ENCODE measurements at regions not wholly inside any gene's neighbourhood (a gene's known extent, or its start where the extent isn't known, plus 50 kb on each side); places are given as distances from the start of the nearest gene placed in this dataset.
"Not testable (repeated sequence)": the region's sequence is repeated elsewhere in the genome, so short reads cannot be mapped to it uniquely, and the experiment has no call there.

DNA sequence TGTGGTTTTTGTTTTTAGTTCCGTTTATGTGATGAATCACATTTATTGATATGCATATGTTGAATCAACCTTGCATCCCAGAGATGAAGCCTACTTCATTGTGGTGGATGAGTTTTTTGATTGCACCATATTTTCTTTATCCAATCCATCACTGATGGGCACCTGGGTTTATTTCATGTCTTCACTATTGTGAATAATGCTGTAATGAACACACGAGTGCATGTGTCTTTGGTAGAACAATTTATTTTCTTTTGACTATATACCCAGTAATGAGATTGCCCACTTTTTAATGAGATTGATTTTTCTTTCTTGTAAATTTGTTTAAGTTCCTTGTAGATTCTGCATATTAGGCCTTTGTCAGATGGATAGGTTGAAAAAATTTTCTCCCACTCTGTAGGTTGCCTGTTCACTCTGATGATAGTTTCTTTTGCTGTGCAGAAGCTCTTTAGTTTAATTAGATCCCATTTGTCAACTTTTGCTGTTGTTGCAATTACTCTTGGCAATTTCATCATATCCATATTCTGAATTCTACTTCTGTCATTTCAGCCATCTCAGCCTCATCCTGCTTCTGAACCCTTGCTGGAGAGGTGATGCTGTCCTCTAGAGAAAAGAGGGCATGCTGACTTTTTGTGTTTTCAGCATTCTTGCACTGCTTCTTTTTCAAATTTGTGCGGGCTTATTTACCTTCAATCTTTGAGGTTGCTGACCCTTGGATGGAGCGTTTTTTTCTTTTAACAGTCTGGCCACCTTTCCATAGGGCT, 96.2 kb upstream of the CTAGE1 start:
- in situ Hi-C loops (cut with MboI; ENCODE audit: low sequenced_read_pairs): no loop called here
- Histone ChIP-seq H3K4me1 (no peaks in the 10 kb centered on the region), H3K36me3 (replicated peaks) (no peaks in the 10 kb centered on the region), H3K9me3 (no peaks in the 10 kb centered on the region), H3K27me3 (ENCODE audit: low read depth) (no peaks in the 10 kb centered on the region; the same call in 1 of the 2 replicates), H3K4me3 (no peak overlapping the region)
- no peak for DNase-seq (ENCODE audit: low spot score in 2 of 2)

DNA sequence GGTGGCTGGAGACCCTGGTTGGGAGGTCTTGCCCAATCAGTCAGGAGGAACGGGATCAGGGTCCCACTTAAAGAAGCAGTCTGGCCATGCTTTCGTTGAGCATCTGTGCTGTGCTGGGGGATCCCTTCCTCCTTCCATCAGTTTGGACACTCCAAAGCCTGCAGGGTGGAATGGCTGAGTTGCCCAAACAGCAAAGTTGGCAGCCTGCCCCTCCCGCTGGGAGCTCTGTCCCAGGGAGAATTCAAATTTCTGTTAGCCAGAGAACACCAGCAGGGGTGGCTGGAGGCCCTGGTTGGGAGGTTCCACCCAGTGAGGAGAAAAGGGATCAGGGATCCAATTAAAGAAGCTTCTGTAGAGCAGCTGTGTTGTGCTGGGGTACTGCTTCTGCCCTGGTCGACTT, 96.9 kb upstream of the CTAGE1 start:
- in situ Hi-C loops (cut with MboI; ENCODE audit: low sequenced_read_pairs): no loop called here
- H3K9me3 ChIP-seq: no peaks in the 10 kb centered on the region
- DNase-seq (ENCODE audit: low spot score in 2 of 2): no peak
- no peaks in the 10 kb centered on the region for H3K27me3 ChIP-seq (ENCODE audit: low read depth)
- H3K36me3 ChIP-seq (replicated peaks): no peaks in the 10 kb centered on the region
- no peak overlapping the region for H3K4me3 ChIP-seq
- no peaks in the 10 kb centered on the region for H3K4me1 ChIP-seq

DNA sequence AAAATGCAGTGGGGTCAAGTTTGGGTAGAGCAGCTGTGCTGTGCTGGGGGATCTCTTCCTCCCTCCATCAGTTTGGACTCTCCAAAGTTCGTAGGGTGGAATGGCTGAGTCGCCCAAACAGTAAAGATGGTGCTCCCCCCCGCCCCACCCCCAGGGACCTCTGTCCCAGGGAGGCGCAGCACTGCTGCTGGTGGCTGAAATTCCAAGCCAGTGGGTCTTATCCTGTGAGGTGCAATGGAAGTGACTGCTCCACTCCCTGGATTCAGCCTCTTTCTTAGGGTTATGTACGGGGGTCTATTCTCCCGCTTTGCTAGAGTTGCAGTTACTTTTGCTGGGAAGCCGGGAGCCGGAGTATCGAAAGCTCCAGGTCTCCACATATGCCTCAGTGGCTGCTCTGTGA, 97.5 kb upstream of the CTAGE1 start:
- H3K27me3 ChIP-seq (ENCODE audit: low read depth): no peaks in the 10 kb centered on the region
- no peaks in the 10 kb centered on the region for H3K4me1 ChIP-seq
- no peaks in the 10 kb centered on the region for H3K9me3 ChIP-seq
- no peak for DNase-seq (ENCODE audit: low spot score in 2 of 2)
- H3K4me3 ChIP-seq: no peak overlapping the region
- in situ Hi-C loops (cut with MboI; ENCODE audit: low sequenced_read_pairs): no loop called here
- no peaks in the 10 kb centered on the region for H3K36me3 ChIP-seq (replicated peaks)

DNA sequence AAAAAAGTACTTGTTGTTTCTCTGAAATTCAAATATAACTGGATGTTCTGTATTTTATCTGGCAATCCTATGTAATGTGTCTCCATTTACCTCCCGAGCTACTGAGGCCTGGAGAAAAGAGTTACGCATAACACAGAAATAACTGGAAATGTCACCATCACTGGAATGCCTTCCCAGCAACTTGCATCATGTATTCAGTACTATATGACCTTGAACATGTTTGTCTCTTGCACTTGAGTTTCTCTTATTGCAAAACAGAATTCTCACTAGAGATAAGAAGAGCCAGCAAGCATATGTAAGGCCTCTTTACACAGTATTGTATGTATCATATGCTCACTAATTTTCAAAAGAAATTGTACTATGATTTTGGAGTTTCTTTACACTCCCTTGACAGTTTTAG, 99.6 kb upstream of the CTAGE1 start:
- no peaks in the 10 kb centered on the region for H3K4me1 ChIP-seq
- H3K4me3 ChIP-seq: no peak overlapping the region
- no peaks in the 10 kb centered on the region for H3K27me3 ChIP-seq (ENCODE audit: low read depth)
- DNase-seq (ENCODE audit: low spot score in 2 of 2): no peak
- no peaks in the 10 kb centered on the region for H3K36me3 ChIP-seq (replicated peaks)
- H3K9me3 ChIP-seq: no peaks in the 10 kb centered on the region
- in situ Hi-C loops (cut with MboI; ENCODE audit: low sequenced_read_pairs): no loop called here

DNA sequence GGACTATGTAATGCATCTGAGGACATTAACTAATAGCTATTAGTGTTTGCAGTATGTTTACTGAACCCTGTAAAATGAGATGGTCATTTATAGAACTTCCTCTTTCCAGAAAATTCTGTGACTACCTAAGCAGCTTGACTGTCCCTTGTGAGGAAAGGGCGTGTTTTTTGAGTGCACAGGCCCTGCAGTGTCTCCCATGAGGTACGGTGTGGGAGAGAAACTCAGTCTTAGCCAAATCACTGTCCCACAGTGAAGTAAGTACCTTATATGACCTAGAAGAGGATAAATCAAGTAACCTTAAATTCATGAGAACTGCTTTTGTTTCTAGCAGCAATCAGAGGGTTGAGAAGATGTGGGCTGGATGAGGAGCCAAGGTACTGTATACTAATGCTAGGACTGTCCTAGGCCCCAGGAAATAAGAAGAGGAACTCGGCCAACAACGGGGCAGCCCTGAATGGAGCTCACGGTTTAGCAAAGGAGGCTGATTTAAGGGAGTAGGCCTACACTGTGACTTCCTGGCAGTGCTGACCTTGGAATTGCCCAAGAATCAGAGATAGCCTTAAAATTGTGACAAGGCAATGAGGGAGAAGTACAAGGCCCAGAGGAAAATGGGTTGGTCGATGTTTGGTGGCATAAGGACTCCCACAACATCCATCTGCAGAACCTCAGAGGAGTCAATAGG, 103.5 kb upstream of the CTAGE1 start:
- H3K4me3 ChIP-seq: no peak overlapping the region
- H3K27me3 ChIP-seq (ENCODE audit: low read depth): no peaks in the 10 kb centered on the region
- H3K9me3 ChIP-seq: no peaks in the 10 kb centered on the region
- in situ Hi-C loops (cut with MboI; ENCODE audit: low sequenced_read_pairs): no loop called here
- no peaks in the 10 kb centered on the region for H3K4me1 ChIP-seq
- DNase-seq (ENCODE audit: low spot score in 2 of 2): no peak
- H3K36me3 ChIP-seq (replicated peaks): no peaks in the 10 kb centered on the region

DNA sequence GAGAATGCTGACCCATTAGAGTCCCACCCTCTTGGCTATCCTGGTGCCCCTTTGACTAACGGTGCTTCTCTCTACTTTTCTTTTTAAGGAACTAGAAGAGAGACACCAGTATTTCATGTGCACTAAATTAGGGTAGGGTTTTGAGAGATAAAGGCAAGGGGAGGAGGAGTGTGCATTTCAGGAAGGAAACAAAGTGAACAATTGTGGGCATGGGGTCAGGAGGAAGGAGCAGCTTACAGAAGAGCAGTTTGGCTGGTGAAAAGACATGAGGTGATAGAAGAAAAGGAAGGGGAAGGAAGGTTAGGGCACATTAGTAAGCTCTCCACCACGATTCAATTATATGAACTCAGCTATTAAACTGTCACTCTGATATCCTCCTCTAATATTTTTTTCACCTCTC, 105.8 kb upstream of the CTAGE1 start:
- in situ Hi-C loops (cut with MboI; ENCODE audit: low sequenced_read_pairs): no loop called here
- Histone ChIP-seq H3K4me3 (no peak overlapping the region), H3K9me3 (no peaks in the 10 kb centered on the region), H3K36me3 (replicated peaks) (no peaks in the 10 kb centered on the region), H3K27me3 (ENCODE audit: low read depth) (no peaks in the 10 kb centered on the region), H3K4me1 (no peaks in the 10 kb centered on the region)
- DNase-seq (ENCODE audit: low spot score in 2 of 2): no peak

DNA sequence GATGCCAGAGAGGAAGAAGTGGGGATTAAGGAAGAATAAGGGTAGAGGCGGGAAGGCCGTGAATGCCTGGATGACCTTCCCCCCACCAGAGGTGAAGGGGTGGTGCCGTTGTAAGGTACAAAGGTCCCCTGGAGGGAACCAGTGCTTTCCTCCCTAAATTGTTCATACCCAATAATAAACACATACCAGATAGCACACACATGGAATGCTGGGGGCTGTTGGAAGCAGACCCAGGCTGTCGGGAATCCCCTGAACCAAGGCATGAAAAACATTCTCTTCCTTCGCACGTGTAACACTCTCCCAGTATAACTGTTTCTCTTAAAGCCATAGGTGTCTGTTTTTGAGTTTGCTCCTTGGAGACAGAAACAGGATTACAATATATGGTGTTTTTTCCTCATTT, 107.1 kb upstream of the CTAGE1 start:
- no peak overlapping the region for H3K4me3 ChIP-seq
- in situ Hi-C loops (cut with MboI; ENCODE audit: low sequenced_read_pairs): no loop called here
- H3K36me3 ChIP-seq (replicated peaks): no peaks in the 10 kb centered on the region
- no peaks in the 10 kb centered on the region for H3K9me3 ChIP-seq
- H3K27me3 ChIP-seq (ENCODE audit: low read depth): no peaks in the 10 kb centered on the region
- no peaks in the 10 kb centered on the region for H3K4me1 ChIP-seq
- DNase-seq (ENCODE audit: low spot score in 2 of 2): no peak

DNA sequence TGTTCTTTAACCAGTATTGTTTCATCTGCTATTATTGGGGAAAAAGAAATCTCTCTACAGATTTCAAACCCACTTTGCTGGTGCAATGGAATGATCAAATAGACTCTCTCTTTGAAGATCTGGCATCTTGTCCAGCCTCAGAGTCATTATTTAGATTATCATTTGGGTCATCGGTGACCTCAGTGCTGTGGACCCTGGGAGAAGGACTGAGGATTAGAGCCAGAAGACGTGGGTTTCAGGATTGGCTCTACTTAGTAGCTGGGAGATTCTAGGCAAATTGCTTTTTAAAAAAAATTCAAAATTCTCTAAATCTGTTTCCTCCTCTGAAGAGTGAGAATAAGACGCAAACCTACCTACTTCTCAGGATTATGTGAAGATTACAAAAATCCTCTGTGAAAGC, 107.6 kb upstream of the CTAGE1 start:
- H3K27me3 ChIP-seq (ENCODE audit: low read depth): no peaks in the 10 kb centered on the region
- in situ Hi-C loops (cut with MboI; ENCODE audit: low sequenced_read_pairs): no loop called here
- no peaks in the 10 kb centered on the region for H3K9me3 ChIP-seq
- H3K4me3 ChIP-seq: no peak overlapping the region
- no peaks in the 10 kb centered on the region for H3K36me3 ChIP-seq (replicated peaks)
- DNase-seq (ENCODE audit: low spot score in 2 of 2): no peak
- H3K4me1 ChIP-seq: no peaks in the 10 kb centered on the region

DNA sequence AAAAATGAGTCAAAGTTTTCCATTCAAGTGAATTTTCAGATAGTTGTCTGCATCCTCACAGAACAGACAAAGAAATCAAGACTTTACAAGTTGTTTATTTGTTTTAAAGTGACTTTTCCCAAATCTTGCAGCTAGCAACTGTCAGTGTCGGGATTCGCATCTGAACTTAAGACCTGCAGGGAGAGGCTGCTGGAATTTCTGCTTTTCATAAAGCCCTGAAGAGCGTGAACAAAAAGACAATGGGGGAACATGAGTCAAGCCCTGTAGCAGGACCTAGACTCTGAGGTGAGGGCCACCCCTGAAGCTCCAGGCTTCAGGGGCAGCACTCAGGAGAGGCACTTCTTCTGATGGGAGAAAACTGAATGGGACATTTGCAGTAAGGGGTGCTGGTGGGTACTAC, 108.2 kb upstream of the CTAGE1 start:
- Histone ChIP-seq H3K9me3 (no peaks in the 10 kb centered on the region), H3K27me3 (ENCODE audit: low read depth) (no peaks in the 10 kb centered on the region), H3K4me1 (no peaks in the 10 kb centered on the region), H3K4me3 (no peak overlapping the region), H3K36me3 (replicated peaks) (no peaks in the 10 kb centered on the region)
- in situ Hi-C loops (cut with MboI; ENCODE audit: low sequenced_read_pairs): no loop called here
- DNase-seq (ENCODE audit: low spot score in 2 of 2): no peak

DNA sequence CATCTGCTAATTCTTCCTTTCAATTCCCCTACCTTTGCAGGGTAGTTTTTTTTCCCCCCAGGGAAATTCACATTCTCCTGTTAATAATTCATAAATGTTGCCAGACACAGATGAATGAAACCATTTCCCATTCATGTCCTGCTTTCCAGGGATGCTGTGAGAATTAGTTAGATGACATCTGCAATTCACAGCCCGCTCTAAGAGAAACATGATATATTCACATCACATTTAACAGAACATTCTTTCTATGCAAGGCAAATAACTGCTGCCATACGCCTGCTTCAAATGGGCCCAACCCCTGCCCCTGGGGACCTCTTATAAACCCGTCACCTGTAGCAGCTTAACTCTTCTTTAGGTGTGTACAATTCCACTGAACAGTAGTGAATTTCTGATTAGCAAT, 110.6 kb upstream of the CTAGE1 start:
- Histone ChIP-seq H3K4me1 (no peaks in the 10 kb centered on the region), H3K4me3 (no peak overlapping the region), H3K9me3 (no peaks in the 10 kb centered on the region), H3K36me3 (replicated peaks) (no peaks in the 10 kb centered on the region), H3K27me3 (ENCODE audit: low read depth) (no peaks in the 10 kb centered on the region)
- in situ Hi-C loops (cut with MboI; ENCODE audit: low sequenced_read_pairs): no loop called here
- DNase-seq (ENCODE audit: low spot score in 2 of 2): no peak

DNA sequence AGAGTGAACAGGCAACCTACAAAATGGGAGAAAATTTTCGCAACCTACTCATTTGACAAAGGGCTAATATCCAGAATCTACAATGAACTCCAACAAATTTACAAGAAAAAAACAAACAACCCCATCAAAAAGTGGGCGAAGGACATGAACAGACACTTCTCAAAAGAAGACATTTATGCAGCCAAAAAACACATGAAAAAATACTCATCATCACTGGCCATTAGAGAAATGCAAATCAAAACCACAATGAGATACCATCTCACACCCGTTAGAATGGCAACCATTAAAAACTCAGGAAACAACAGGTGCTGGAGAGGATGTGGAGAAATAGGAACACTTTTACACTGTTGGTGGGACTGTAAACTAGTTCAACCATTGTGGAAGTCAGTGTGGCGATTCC, 117.0 kb upstream of the CTAGE1 start:
- DNase-seq (ENCODE audit: low spot score in 2 of 2); H3K9me3 ChIP-seq: not testable (repeated sequence)

DNA sequence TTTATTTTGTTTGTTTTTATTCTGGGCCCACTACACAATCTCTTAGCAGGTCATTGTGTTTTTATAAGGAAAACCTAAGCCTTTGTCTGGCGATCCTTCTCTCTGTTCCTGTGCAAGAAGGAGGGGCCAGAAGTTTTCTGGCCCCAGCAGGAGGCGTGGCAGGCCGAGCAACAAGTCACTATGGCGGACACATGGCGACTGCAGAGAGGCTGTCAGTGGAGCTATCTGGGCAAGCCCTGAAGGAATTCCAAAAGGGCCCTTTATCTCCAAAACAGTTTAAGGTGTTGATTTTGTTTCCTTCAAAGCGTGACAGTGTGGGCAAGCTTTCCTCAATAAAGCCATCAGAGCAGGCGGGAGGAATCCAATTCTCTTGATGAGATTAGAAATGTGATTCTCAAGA, 118.8 kb upstream of the CTAGE1 start:
- in situ Hi-C loops (cut with MboI; ENCODE audit: low sequenced_read_pairs): no loop called here
- Histone ChIP-seq H3K4me1 (no peaks in the 10 kb centered on the region), H3K4me3 (no peak overlapping the region), H3K9me3 (no peaks in the 10 kb centered on the region), H3K36me3 (replicated peaks) (no peaks in the 10 kb centered on the region), H3K27me3 (ENCODE audit: low read depth) (no peaks in the 10 kb centered on the region)
- DNase-seq (ENCODE audit: low spot score in 2 of 2): no peak

More for the DNA sequence above, 117.0 kb upstream of the CTAGE1 start:
- H3K4me1 ChIP-seq; H3K36me3 ChIP-seq (replicated peaks); H3K27me3 ChIP-seq (ENCODE audit: low read depth); in situ Hi-C loops (cut with MboI; ENCODE audit: low sequenced_read_pairs); H3K4me3 ChIP-seq: not testable (repeated sequence)

DNA sequence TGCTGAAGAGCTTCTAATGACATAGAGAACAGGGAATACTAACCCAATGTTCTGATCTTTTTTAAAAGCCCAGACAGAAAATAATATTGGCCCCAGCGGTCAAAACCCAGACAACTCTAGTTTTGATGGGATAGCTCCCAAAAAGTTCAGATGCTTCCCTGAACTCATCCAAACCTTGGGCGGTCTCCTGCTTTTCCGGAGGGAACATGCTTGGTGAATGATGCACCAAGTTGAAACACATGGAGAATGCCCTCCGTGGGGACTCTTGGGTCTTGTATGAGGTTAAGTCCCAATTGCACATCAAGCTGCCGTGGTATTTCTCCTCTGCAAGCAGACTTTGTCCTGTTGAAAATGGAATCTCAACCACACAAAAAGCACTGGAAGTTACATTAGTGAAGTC, 120.7 kb upstream of the CTAGE1 start:
- in situ Hi-C loops (cut with MboI; ENCODE audit: low sequenced_read_pairs): no loop called here
- Histone ChIP-seq H3K27me3 (ENCODE audit: low read depth) (no peaks in the 10 kb centered on the region), H3K9me3 (no peaks in the 10 kb centered on the region), H3K4me1 (no peaks in the 10 kb centered on the region), H3K4me3 (no peak overlapping the region), H3K36me3 (replicated peaks) (no peaks in the 10 kb centered on the region)
- DNase-seq (ENCODE audit: low spot score in 2 of 2): no peak

DNA sequence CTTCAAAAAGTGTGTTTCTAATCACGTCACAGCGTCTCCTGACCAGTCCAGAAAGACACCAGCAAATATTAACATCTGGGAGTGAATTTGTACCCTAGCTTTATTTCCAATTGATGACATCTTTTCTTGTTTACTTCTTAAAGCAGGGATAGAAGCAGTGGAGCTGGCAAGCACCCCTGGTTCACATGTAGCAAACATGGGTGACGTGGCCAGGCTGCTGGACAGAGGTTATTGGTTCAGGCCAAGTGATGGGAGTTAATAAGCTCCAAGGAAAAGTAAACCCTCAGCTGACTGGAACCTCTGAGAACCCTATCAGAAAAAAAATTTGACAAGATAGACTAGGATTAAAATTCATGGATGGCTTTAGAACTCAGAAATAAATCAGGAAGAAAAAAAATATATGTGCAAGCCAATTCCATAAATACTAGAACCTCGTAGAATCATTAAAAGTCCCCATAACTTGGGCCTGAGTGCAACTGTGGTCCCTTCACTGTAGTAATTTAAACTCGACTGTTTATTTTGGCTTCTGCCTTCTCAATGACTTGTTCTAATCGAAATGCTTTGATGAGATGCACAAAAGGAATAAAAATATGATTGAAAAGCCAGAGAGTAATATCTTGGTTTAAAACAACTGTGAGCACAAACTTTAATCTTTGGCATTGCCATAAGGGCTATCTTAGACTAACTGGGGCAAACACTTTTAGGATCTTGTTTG, 121.5 kb upstream of the CTAGE1 start:
- Histone ChIP-seq H3K4me1 (no peaks in the 10 kb centered on the region), H3K27me3 (ENCODE audit: low read depth) (no peaks in the 10 kb centered on the region), H3K4me3 (no peak overlapping the region), H3K9me3 (no peaks in the 10 kb centered on the region), H3K36me3 (replicated peaks) (no peaks in the 10 kb centered on the region)
- no peak for DNase-seq (ENCODE audit: low spot score in 2 of 2)
- in situ Hi-C loops (cut with MboI; ENCODE audit: low sequenced_read_pairs): no loop called here
